HG03196 (cell line): ENCODE measurements at regions not wholly inside any gene's neighbourhood (a gene's known extent, or its start where the extent isn't known, plus 50 kb on each side); places are given as distances from the start of the nearest gene placed in this dataset.
"Not testable (repeated sequence)": the region's sequence is repeated elsewhere in the genome, so short reads cannot be mapped to it uniquely, and the experiment has no call there.

Experiments
- ATAC-seq: cut with Tn5 transposase; IDR thresholded peaks from one replicate; pipeline ENCODE4 v1.9.1; 2021; ENCODE audit not compliant: unreplicated experiment

DNA sequence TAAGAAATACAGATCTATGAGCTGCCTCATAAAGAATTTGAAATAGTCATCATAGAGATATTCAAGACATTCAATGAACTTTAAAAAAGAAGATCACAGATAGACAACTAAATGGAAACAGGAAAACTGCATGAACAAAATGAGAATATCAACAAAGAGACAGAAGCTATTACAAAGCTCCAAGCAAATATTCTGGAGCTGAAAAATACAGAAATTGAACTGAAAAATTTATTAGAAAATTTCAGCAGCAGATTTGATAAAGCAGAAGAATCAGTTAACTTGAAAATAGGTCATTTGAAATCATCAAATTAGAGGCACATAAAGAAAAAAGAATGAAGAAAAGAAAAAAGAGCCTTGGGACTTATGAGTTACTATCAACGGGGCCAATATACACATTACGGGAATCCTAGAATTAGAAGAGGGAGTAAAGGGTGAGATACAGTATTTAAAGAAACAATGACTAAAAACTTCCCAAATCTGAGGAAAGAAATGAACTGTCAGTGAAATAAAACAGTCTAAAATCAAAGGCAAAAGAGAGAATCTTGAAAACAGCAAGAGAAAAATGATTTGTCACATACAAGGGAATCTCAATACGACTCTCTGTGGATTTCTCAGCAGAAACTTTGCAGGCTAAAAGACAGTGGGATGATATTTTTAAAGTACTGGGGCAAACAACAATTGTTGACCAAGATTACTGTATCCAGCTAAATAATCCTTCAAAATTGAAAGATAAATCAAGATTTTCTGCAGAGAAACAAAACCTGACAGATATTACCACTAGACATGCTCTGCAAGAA, 641.6 kb downstream of the ANKRD50 start:
- ATAC-seq: no peak

DNA sequence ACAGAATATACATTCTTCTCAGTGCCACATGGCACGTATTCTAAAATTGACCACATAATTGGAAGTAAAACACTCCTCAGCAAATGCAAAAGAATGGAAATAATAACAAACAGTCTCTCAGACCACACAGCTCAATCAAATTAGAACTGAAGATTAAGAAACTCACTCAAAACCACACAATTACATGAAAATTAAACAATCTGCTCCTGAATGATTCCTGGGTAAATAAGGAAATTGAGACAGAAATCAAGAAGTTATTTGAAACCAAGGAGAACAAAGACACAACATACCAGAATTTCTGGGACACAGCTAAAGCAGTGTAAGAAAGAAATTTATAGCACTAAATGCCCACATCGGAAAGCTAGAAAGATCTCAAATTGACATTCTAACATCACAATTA, 637.3 kb downstream of the ANKRD50 start:
- ATAC-seq: not testable (repeated sequence)

DNA sequence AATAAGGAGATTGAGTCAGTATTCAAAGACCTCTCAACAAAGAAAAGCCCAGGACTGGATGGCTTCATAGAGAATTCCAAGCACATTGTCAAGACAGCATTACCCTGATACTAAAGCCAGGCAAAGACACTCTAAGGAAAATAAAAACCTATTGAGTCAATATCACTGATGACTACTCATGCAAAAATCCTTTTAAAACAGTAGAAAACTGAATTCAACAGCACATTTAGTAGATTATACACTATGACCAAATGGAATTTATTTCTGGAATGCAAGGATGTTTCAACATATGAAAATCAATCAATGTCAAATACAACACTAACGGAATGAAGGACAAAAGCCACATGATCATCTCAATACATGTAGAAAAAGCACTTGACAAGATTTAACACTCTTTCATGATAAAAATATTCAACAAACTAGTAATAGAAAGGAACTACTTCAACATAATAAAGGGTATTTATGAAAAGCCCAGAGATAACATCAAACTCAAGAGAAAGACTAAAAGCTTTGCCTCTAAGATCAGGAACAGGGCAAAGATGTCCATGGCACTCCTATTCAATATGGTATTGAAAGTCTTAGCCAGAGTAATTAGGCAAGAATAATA, 633.3 kb downstream of the ANKRD50 start:
- no peak for ATAC-seq

DNA sequence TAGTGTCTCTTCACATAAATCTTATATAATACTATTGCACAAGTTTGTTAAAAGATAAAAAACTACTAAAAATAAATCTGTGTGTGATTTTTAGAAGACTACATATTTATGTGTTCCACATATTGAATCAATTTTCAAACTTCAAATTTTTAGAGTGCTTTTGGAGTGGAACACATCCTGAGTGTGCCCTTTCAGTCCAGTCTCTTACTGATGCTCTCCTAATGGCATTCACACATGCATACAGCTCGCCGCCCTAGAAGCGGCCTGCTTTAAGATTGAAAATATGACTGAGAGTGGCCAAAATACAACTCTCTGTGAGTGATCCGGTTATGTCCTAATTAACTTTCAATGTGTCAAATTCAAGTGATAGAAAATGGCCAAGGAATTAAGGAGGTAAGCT, 628.8 kb downstream of the ANKRD50 start:
- ATAC-seq: no peak

DNA sequence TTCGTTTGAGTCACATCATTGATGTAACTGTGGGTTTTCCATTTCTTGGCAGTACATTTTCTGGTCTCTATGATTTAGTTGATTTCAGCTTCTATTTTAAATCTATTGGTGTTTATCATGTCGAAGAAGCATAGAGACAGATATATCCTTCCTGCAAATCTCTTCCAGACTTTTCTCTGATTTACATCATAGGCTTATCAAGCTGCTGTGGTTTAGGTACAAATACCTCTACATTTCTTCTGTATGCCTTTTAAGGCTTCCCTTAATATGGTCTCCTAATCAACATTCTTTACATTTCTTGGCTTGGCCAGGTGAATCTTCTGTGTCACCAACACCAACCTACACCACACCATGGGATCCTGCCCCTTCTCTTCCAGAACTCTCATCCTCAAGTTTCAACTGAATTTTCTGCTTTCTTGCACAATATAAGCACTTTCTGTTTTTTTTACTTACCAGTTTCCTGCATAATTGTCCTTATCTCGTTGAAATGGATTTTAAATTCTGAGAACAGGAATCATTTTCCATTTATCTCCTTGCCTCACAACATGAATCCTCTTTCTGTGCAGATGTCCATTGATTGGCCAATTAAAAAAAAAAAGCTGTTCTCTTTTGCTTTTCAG, 626.9 kb downstream of the ANKRD50 start:
- ATAC-seq: no peak

DNA sequence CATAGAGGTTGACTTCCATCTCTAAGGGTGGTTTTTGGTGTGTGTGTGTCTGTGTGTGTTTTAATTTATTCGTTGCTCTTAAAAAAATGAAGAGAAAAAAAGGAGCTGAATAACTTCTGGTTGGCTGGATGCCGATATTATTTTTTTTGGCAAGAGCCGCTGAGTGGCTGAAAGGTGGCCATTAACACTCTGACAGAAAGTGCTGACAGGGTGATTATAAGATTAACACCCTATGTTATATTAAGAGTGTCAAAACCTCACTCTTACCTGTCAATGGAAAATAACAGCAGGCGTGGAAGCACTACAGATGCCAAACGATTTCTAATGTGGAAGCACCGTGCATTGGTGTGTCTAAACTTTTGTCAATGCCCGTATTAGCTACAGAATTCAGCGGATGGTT, 622.5 kb downstream of the ANKRD50 start:
- ATAC-seq: no peak

DNA sequence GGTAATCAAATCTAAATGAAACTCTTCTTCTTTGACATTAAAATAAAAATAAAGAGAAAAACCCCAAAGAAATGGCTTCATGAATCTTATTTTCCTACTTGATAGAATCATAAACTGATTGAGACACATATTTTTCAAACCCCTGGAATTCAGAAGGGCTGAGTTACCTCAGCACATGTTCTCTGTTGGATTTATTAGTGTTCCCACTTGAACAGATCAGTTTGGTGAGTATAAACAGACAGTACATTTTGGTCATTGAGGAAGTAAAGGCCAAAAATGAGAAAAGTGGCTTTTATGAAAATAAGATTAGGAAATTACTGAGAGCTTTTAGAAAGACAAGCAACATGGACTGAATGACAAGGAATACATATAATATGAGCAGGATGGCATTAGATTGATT, 620.4 kb downstream of the ANKRD50 start:
- no peak for ATAC-seq

DNA sequence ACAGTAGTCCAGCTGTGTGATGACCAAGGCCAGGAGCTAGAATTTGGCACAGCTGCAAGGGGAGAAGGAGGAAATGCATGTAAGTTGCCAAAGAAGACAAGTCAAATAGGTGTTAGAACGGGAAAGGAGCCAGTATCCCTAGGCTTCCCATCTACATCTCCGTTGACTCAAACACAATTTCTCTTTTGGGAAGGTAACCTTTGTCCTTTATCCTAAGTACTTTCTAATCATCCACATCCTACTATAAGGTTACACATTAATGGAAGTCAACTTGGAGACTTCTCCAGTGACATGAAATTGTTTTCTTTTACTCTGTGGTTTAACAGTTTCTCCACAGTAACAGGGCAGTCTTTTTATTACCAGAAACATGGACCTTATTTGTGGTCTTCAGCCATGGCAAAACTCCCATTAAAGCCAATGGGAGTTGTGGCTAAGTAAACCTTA, 620.0 kb downstream of the ANKRD50 start:
- no peak for ATAC-seq

DNA sequence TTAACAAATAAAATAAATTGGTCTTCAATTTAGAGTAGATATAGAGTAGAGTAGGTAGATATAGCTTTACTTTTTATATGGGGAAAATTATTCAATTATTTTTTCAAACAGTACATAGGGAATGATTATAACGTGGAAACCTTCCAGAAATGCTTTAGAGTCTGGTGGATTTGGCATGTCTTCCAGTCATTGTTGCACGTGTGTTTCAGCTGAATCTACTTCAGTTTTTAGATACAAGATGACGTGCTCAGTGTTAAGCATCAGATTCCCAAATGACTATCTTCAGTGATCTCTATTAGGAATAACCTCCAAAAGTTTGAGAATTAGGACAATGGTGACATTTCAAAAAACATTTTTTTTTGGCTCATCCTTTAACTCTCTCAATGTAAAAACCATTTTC, 616.9 kb downstream of the ANKRD50 start:
- ATAC-seq: no peak

DNA sequence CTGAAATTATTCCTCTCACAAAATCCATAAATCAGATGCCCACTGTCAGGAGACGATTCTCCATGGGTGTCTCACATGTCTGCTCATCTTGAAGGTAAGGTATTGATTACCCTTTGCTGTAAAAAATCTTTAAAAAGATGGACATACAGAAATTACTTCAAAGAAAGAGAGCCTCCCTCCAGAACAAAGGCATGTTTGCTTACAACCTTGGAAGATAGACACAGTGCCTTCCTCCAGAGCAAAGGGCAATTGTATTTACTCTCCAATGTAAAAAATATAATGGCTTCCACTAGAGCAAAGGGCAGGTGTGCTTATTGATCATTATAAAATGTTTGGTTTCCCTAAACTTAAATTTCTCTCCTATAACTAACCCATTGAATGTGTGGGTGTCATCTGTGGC, 616.2 kb downstream of the ANKRD50 start:
- ATAC-seq: no peak

DNA sequence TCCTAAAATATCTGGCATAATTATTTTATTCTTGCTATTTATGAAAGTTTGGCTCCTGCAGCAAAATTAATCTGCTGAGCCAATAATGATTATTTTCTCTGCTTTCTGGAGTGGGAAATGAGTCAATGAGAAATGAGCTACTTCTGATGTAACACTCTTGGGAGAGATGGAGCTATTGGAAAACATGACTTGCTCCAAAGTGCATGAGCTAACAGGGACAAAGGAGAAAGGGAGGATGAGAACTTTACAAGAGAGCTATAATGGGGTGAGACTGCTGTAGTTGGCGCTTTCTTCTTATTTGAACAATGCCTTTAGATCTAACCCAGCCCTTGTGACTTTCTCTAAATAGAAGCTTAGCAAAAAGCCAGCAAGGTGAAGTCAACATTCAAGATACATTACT, 615.1 kb downstream of the ANKRD50 start:
- no peak for ATAC-seq

DNA sequence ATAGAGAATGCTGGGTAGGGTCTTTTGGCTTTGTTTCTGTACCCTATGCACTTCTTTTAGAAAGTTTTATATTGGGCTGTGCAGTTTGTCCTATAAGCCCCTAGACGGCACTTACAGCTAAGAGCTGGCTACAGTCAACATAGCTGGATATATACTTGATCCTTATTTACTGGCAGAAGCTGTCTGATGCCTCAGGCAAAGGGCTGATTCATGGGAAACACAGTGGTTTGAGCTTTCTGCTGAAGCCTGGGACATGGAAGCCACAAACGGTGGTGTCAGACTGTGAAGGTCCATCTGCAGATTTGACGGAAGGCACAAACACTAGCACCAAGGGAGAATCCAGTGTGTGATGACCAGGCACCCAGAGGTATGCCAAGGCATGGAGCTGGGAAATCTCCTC, 608.4 kb downstream of the ANKRD50 start:
- ATAC-seq: no peak

DNA sequence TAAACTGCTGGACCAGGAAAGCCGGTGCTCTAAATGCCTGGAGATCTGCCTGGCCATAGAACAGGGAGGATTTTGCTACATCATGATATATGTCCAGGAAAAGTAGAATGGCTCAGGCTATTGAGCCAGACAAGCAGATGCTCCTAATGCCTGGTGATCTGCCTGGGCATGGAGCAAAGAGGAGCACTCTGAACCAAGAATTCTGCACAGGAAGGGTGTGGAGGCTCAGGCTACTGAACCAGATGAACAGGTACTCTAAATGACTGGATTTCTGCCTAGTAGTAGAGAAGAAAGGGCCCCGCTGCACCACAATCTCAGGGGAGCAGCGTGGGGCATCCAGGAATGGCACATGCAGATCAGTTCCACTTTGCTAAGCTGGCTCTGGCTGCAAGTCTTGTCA, 607.9 kb downstream of the ANKRD50 start:
- no peak for ATAC-seq

DNA sequence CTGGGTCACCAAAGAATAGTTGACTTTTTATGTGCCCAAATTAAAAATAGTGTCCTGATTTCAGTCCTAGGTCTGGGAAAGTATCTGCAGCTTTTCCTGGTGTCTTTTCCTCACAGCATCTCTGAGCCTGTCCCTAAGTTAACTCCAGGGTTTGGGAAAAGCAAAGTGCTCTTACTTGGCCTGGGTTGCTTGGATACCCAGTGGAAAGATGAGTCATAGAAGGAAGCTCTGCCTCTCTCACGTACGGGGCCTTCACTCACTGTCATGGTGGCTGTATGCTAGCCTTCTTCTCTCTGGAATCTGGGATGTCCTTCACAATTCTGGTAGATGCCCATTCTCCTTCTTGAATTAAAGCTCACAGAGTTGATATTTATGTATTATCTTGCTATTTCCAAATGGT, 607.3 kb downstream of the ANKRD50 start:
- ATAC-seq: no peak

DNA sequence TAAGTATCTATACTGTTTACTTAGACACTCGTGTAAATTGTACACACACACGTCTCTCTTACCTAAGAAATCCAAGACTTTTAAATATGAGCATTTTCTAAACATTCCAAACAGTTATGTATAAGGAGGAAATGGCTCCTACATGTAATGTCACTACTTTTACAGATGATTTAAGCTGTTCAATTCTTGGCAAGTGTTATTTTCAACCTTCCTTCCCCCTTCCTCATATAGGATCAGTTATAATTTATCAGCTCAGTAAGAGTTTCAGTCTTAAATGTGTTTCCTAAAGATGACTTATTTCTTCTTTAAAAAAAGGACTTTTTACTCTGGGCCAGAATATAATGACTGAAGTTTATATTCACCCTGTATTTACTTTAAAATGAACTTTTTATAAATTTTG, 601.1 kb downstream of the ANKRD50 start:
- no peak for ATAC-seq

DNA sequence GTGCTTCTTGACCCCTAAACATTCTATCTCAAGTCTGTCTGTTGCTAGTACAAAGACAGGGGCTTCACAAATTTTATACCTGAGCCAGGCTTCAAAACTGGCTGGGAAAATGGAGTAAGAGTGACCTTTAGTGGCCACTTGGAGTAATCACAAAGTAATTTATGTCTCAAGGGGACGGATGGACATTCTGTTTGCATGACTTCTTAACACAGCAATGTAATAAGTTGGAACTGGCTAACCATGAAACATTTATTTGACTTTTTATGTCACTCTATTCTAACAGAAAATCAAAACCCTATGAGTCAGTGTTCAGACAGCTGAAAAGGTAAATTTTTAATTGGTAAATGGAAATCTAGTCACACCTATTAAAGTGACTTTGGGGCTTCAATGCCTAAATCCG, 600.6 kb downstream of the ANKRD50 start:
- peak; percentile 63 for ATAC-seq

DNA sequence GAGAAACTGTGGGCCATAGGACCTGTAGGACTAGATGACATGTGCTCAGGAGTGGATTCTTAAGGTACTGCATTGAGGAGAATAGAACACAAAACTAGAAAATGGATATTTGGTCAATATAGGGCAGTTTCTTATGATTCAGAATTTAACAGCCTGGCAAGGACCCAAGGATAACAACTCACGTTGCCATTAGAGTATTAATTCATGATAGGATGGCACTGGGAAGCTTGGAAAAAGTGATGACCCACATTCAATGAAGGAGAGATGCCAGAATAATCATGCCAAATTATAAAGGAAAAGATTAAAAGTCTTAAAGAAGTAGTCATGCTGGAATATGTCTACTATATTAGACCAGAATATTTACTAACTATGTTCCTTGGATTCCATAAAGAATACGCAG, 594.5 kb downstream of the ANKRD50 start:
- no peak for ATAC-seq

DNA sequence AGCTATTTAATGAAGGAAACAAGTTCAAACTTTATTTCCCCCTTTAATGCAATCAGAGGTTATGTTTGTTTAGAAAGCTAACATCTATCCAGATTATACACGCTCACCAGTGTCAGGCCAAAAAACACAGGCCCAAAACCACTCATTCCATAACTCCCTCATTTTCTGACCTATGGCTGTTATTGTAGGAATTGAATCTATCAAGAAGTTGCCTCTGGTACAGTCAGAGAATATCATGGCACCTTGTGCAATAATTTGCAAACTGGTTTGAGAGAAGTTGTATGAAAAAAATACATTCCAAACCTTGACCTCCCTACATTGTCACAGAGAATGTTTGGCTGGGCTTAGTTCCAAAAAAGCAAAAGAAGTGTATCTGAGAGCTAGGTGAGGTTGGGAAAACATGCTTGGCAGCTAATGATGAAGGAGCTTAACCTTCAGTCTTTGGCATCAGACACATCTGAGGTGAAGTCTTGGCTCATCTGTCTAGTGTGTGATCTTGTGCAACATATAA, 591.0 kb downstream of the ANKRD50 start:
- ATAC-seq: no peak

DNA sequence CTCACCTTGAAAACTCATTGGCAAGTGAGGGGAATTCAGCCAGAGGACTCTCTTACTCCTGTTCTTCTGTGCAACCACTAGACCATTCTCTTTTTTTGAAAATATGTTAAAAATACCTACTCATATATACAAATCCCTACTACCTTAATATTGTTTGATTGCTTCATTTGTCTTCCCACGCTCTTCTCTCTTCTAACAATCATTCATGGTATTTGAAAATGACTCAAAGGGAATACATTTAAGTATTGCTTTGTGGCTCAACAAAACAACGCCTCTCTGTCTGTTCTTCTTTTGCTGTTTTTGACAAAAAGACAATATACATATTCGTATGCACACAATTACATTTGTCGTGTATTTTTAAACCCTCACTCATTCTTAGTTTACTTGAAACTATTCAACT, 589.4 kb downstream of the ANKRD50 start:
- ATAC-seq: no peak

DNA sequence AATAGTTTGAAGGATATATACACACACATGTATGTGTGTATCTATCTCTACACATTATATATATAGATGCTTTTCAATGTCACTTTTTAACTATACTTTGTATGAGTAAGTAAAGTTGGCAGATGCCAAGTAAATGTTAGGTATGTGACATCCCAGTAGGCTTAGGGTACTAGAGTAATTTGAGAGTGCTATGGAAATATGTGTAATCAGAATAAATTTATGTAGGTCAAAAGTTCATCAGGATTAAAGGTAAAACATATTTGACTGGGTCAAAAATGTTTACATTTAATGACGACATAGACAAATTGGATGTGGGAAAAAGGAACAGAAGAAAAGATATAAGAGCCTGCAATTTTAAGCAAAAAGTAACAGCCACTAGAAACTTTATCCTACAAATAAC, 588.8 kb downstream of the ANKRD50 start:
- no peak for ATAC-seq

DNA sequence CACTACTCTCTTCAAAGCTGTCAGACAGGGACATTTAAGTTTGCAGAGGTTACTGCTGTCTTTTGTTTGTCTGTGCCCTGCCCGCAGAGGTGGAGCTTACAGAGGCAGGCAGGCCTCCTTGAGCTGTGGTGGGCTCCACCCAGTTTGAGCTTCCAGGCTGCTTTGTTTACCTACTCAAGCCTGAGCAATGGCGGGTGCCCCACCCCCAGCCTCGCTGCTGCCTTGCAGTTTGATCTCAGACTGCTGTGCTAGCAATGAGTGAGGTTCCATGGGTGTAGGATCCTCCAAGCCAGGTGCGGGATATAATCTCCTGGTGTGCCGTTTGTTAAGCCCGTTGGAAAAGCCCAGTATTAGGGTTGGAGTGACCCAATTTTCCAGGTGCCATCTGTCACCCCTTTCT, 581.2 kb downstream of the ANKRD50 start:
- not testable (repeated sequence) for ATAC-seq

DNA sequence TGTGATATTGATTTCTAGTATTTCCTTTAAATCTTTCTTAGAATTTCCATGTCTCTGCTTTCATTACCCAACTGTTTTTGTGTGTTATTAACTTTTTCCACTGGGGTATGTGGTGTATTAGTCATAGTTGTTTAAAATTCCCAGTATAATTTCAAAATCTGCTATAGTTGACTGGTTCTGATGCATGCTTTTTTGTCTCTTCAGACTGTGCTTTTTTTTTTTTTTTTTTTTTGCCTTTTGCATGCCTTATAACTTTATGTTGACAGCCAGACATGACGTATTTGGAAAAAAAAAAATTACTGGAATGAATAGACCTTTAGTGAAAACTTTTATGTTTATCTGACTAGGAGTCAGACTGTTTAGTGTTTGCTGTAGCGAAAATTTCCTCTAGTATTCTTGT, 580.4 kb downstream of the ANKRD50 start:
- ATAC-seq: no peak
